ENCODE measurements at regions not wholly inside any gene's neighbourhood (a gene's known extent, or its start where the extent isn't known, plus 50 kb on each side); places are given as distances from the start of the nearest gene placed in this dataset.

DNA sequence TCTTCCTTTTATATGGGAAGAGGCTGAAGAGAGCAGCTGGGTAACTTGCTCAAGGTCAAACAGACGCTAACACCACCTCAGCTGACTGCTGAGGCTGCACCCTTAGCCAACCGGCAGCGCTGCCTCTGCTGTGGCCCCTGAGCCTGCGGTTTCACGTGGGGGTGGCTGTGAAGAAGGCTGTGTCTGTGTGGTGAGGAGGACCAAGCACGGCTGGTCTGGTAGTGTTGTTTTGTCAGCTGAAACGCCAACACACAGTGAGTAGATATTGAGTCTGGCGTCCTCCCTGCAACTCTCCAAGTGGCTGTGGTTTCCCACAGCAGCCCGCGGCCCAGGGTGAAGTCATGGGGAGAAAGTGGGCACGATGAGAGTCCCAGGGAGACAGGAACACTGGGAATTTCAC is 69.6 kb downstream of the THNSL2 start:
- TF ChIP-seq SUZ12 (IDR thresholded peaks at IDR 0.05) (no peak), PKNOX1 (IDR thresholded peaks at IDR 0.05) (no peak), SP1 (IDR thresholded peaks at IDR 0.05) (no peak), FOXM1 (IDR thresholded peaks at IDR 0.05; ENCODE audit: borderline replicate concordance) (no peak), NFRKB (IDR thresholded peaks at IDR 0.05) (no peak), BHLHE40 (IDR thresholded peaks at IDR 0.05; ENCODE audit: borderline replicate concordance) (no peak), ZNF384 (IDR thresholded peaks at IDR 0.05) (no peak), FOXA1 (IDR thresholded peaks at IDR 0.05) (no peak), TARDBP (IDR thresholded peaks at IDR 0.05) (no peak), L3MBTL2 (conservative IDR thresholded peaks at IDR 0.05) (no peak), ELF4 (IDR thresholded peaks at IDR 0.05) (no peak), FOXK2 (IDR thresholded peaks at IDR 0.05) (no peak), ARNT (IDR thresholded peaks at IDR 0.05) (no peak), HDGF (IDR thresholded peaks at IDR 0.05; ENCODE audit: borderline replicate concordance) (no peak)

Data from HEK293T (cell line).